Stomach (tissue), 8 donors: ENCODE measurements at regions not wholly inside any gene's neighbourhood (a gene's known extent, or its start where the extent isn't known, plus 50 kb on each side); places are given as distances from the start of the nearest gene placed in this dataset.

Source experiments
- DNase-seq, 2 donors: peaks; one replicate each; pipeline versions ENCODE4 v3.0.0 to v3.0.0-alpha.2; 2013 to 2019
- H3K27ac ChIP-seq, 5 donors: fragments of 200-600 bp in 4 of 5; sonication (generic) in 4 of 5; one replicate each; pipeline ENCODE4 v1.5.1; 2013 to 2019; ENCODE audit warnings: mild to moderate bottlenecking in 1 of 5, moderate library complexity in 1 of 5
- H3K27me3 ChIP-seq, 3 donors: fragments of 200-600 bp; sonication (generic); one replicate each; pipeline ENCODE4 v1.5.1; 2017 to 2019; ENCODE audit warnings: mixed run types in 1 of 3
- H3K36me3 ChIP-seq, 4 donors: fragments of 200-600 bp; sonication (generic); 1 replicate in 3 of 4; 2 replicates in 1 of 4; pipeline ENCODE4 v1.5.1; 2016 to 2019
- H3K4me1 ChIP-seq, 4 donors: fragments of 200-600 bp; sonication (generic); one replicate each; pipeline ENCODE4 v1.5.1; 2016 to 2019
- H3K4me3 ChIP-seq, 4 donors: fragments of 200-600 bp; sonication (generic) in 3 of 4; one replicate each; pipeline ENCODE4 v1.5.1; 2016 to 2019; ENCODE audit warnings: mild to moderate bottlenecking in 1 of 4
- H3K9me3 ChIP-seq, 4 donors: fragments of 200-600 bp; sonication (generic); one replicate each; pipeline ENCODE4 v1.5.1; 2016 to 2019
- CTCF ChIP-seq, 7 experiments: fragments of 450-650 bp in 4 of 7; fragments of 200-600 bp in 3 of 7; sonication (generic) in 3 of 7; IDR thresholded peaks; one replicate each; pipeline ENCODE4 v1.5.1; 2016 to 2019; ENCODE audit warnings: antibody characterized with exemption in 7 of 7, control low read depth in 2 of 7, mild to moderate bottlenecking in 1 of 7
- EP300 ChIP-seq: sonication (generic); formaldehyde crosslinking; IDR thresholded peaks from one replicate; pipeline ENCODE4 v1.6.1; 2017; ENCODE audit warnings: antibody characterized with exemption
- POLR2A ChIP-seq, 4 donors: fragments of 450-650 bp; IDR thresholded peaks; one replicate each; pipeline ENCODE4 v1.6.1; 2016; ENCODE audit warnings: antibody characterized with exemption in 4 of 4, control low read depth in 2 of 4, mild to moderate bottlenecking in 1 of 4, moderate library complexity in 1 of 4
- POLR2AphosphoS5 ChIP-seq, 3 donors: sonication (generic); formaldehyde crosslinking; IDR thresholded peaks; one replicate each; pipeline ENCODE4 v1.6.1; 2016; ENCODE audit warnings: antibody characterized with exemption in 3 of 3
- WGBS, 5 donors: extraction: QIAGEN DNeasy Blood & Tissue Kit in 3 of 5; methylation state at CpG; one replicate each; pipeline versions ENCODE4 v1.1.5 to v1.1.7; 2013 to 2018; 5-methylcytosine and 5-hydroxymethylcytosine counted together
- intact Hi-C: fragments of 100-400 bp; cut with DNase I; formaldehyde crosslinking; loops from one replicate; pipeline ENCODE4 v1.15.1; 2023; ENCODE audit warnings: low total_unique reads
- donor health status: healthy with polysubstance abuse.
- donor health status: Bipolar disorder and iron deficiency.
- donor health status: healthy.

GRCh38 chr12:107855471-107855870, 81.0 kb downstream of the ASCL4 start:
- Histone ChIP-seq H3K9me3 (no peaks in the 10 kb centered on the region), H3K36me3 (no peaks in the 10 kb centered on the region), H3K27ac (no peak overlapping the region), H3K4me3 (no peak overlapping the region), H3K4me1 (no peaks in the 10 kb centered on the region), H3K27me3 (peaks cover 0 to 10% (median 0%) of the 10 kb centered on the region in 3 donors)
- WGBS, 5 donors = 75 to 84% (median 77%) methylated on average over 2 of the region's 2 CpGs
- TF ChIP-seq CTCF (IDR thresholded peaks at IDR 0.05) (no peak), EP300 (no peak), POLR2AphosphoS5 (IDR thresholded peaks at IDR 0.05) (no peak), POLR2A (IDR thresholded peaks at IDR 0.05) (no peak)
- DNase-seq = no peak
- intact Hi-C loops = no loop called here

- Histone ChIP-seq H3K27me3 (peaks cover 0 to 10% (median 0%) of the 10 kb centered on the region in 3 donors), H3K4me3 (no peak overlapping the region), H3K4me1 (no peaks in the 10 kb centered on the region), H3K9me3 (no peaks in the 10 kb centered on the region), H3K27ac (no peak overlapping the region), H3K36me3 (no peaks in the 10 kb centered on the region)
- 42 to 70% (median 50%) methylated on average over 2 of the region's 2 CpGs for WGBS, 5 donors
- TF ChIP-seq POLR2AphosphoS5 (IDR thresholded peaks at IDR 0.05) = no peak
- no peak for TF ChIP-seq POLR2A (IDR thresholded peaks at IDR 0.05)
- no peak for TF ChIP-seq CTCF (IDR thresholded peaks at IDR 0.05)
- no peak for TF ChIP-seq EP300
- DNase-seq = no peak
- intact Hi-C loops = no loop called here
These were observed 81.6 kb downstream of the ASCL4 start for GRCh38 chr12:107856096-107856495.

GRCh38 chr12:107857191-107857590, 82.7 kb downstream of the ASCL4 start:
- no peaks in the 10 kb centered on the region for H3K36me3 ChIP-seq
- WGBS, 5 donors = 75 to 87% (median 78%) methylated on average over 4 of the region's 4 CpGs
- H3K4me3 ChIP-seq = no peak overlapping the region
- DNase-seq = no peak
- peaks cover 0 to 10% (median 0%) of the 10 kb centered on the region in 3 donors for H3K27me3 ChIP-seq
- no peaks in the 10 kb centered on the region for H3K4me1 ChIP-seq
- no peaks in the 10 kb centered on the region for H3K9me3 ChIP-seq
- TF ChIP-seq CTCF (IDR thresholded peaks at IDR 0.05) (no peak), EP300 (no peak), POLR2A (IDR thresholded peaks at IDR 0.05) (no peak), POLR2AphosphoS5 (IDR thresholded peaks at IDR 0.05) (no peak)
- intact Hi-C loops = no loop called here
- H3K27ac ChIP-seq = no peak overlapping the region

GRCh38 chr12:107859367-107859766, 84.9 kb downstream of the ASCL4 start:
- Histone ChIP-seq H3K27ac (no peak overlapping the region), H3K9me3 (no peaks in the 10 kb centered on the region), H3K36me3 (no peaks in the 10 kb centered on the region), H3K4me1 (peaks cover 0 to 9% (median 3%) of the 10 kb centered on the region in 4 donors), H3K27me3 (peaks cover 0 to 17% (median 4%) of the 10 kb centered on the region in 3 donors), H3K4me3 (no peak overlapping the region)
- no peak for DNase-seq
- intact Hi-C loops = no loop called here
- TF ChIP-seq EP300 = no peak
- no peak for TF ChIP-seq POLR2A (IDR thresholded peaks at IDR 0.05)
- no peak for TF ChIP-seq CTCF (IDR thresholded peaks at IDR 0.05)
- TF ChIP-seq POLR2AphosphoS5 (IDR thresholded peaks at IDR 0.05) = no peak
- 53 to 68% (median 65%) methylated on average over 2 of the region's 2 CpGs for WGBS, 5 donors
